ENCODE measurements at regions not wholly inside any gene's neighbourhood (a gene's known extent, or its start where the extent isn't known, plus 50 kb on each side); places are given as distances from the start of the nearest gene placed in this dataset.

DNA sequence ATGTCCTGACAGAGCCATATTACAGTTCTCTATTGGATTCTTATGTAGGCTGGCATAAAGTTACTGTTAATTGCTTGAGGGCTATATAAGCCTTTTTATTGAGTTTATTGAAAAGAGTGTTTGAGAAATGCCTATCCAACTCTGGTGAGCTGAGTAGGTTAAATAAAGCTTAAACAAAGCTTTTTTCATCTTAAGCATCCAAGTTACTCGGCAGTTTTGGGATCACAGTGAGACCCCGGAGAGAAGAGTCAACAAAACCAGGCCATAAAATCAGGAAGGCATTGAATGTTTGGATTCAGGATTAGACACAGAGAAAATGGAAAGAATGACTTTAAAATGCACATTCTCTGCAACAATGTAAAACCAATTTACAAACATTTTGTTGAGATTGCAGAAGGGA is 588.5 kb downstream of the DACH1 start:
- Histone ChIP-seq H3K4me3 (no peak overlapping the region), H3K27me3 (no peaks in the 10 kb centered on the region), H3K9me3 (replicated peaks in 1 of 3) (no peaks in the 10 kb centered on the region), H3K4me1 (replicated peaks in 1 of 2) (no peaks in the 10 kb centered on the region), H3K27ac (no peak overlapping the region), H3K36me3 (replicated peaks in 1 of 2) (no peaks in the 10 kb centered on the region)
- no peak for DNase-seq
- intact Hi-C loops (cut with DNase I), result no loop called here
- TF ChIP-seq, protein P1, sequence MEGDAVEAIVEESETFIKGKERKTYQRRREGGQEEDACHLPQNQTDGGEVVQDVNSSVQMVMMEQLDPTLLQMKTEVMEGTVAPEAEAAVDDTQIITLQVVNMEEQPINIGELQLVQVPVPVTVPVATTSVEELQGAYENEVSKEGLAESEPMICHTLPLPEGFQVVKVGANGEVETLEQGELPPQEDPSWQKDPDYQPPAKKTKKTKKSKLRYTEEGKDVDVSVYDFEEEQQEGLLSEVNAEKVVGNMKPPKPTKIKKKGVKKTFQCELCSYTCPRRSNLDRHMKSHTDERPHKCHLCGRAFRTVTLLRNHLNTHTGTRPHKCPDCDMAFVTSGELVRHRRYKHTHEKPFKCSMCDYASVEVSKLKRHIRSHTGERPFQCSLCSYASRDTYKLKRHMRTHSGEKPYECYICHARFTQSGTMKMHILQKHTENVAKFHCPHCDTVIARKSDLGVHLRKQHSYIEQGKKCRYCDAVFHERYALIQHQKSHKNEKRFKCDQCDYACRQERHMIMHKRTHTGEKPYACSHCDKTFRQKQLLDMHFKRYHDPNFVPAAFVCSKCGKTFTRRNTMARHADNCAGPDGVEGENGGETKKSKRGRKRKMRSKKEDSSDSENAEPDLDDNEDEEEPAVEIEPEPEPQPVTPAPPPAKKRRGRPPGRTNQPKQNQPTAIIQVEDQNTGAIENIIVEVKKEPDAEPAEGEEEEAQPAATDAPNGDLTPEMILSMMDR (IDR thresholded peaks at IDR 0.05), result no peak
- TF ChIP-seq POLR2A (IDR thresholded peaks at IDR 0.05), result no peak
- 73 to 88% (median 76%) methylated on average over 2 of the region's 2 CpGs for WGBS, 4 donors

DNA sequence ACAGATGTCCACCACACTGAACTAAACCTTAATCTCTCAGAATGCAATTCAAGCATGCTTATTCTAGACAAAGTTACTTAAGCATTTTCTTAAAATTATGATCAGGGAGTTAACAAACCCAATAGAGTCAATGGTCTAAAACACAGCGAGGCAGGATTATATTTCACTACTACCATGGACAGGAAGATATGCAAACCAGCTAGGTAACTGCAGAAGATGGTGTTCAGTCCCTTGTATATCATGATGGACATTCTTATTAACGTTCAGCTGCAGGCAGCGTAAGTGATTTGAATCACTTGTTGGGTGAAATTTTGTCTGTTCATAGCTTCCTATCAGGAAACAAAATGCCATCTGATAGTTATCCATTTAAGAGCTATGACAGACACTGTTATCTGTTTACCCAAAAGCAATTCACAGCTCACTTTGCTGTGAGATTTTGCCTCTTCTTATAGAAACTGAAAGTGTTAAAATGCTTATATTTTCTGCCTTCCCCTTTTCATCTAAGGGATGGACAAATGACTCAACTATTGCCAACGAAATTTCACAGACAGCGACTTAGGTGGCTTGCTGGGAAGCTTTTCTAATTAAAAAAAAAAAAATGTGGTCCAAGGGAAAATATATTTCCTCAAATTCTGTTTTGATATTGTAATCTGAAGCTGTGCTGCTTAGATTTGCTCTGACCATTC is 591.9 kb downstream of the DACH1 start:
- H3K9me3 ChIP-seq (replicated peaks in 1 of 3), result peaks cover 0 to 4% (median 0%) of the 10 kb centered on the region in 3 donors
- no peak overlapping the region for H3K27ac ChIP-seq
- WGBS, 4 donors, result 74 to 80% (median 76%) methylated on average over 5 of the region's 5 CpGs
- TF ChIP-seq POLR2A (IDR thresholded peaks at IDR 0.05), result no peak
- TF ChIP-seq, protein P1 (IDR thresholded peaks at IDR 0.05), result no peak
- no peak for DNase-seq
- intact Hi-C loops (cut with DNase I), result no loop called here
- no peak overlapping the region for H3K4me3 ChIP-seq
- H3K4me1 ChIP-seq (replicated peaks in 1 of 2), result no peaks in the 10 kb centered on the region
- no peaks in the 10 kb centered on the region for H3K27me3 ChIP-seq
- no peaks in the 10 kb centered on the region for H3K36me3 ChIP-seq (replicated peaks in 1 of 2)

DNA sequence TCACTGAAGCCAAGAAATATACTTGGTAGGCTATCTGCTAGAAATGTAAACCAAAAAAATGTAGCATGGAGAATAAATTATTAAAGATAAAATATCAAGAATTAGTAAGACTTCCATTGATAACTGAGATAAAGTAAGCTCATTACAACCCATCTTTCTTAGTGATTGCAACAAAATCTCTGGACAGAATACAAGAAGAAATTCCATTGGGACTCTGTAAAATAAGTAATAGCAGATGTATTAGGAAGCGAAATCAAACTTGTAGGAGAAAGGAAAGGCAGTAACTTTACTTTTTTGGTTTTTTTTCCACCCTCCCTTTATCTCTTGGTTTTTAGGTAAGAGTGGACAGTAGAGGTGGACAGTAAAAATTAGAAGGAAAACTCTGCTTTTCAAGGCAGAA is 605.7 kb downstream of the DACH1 start:
- H3K4me3 ChIP-seq, result no peak overlapping the region
- 69 to 81% (median 74%) methylated on average over 1 of the region's 1 CpG for WGBS, 4 donors

DNA sequence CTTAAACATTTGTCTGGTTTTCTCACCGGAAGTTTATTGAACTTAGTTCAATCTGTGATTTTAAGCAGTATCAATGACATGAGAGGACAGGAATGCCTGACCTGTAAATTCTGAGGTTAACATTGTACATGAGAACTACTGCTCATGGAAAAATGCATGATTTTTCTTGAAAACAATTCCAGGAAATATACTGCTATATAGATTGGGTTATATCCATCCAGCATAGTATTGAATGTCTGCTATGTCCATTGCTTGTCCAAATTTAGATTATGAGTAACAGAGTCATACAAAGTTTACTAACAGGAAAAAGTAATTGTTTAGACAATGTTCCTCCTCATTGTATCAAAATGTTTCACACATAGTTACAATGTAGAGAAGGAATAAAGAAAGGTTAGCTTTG is 606.8 kb downstream of the DACH1 start:
- H3K27ac ChIP-seq, result no peak overlapping the region

More for the DNA sequence above, 605.7 kb downstream of the DACH1 start:
- Histone ChIP-seq H3K36me3 (replicated peaks in 1 of 2) (no peaks in the 10 kb centered on the region), H3K27ac (no peak overlapping the region), H3K27me3 (no peaks in the 10 kb centered on the region), H3K9me3 (replicated peaks in 1 of 3) (no peaks in the 10 kb centered on the region), H3K4me1 (replicated peaks in 1 of 2) (no peaks in the 10 kb centered on the region)
- intact Hi-C loops (cut with DNase I), result no loop called here
- no peak for DNase-seq
- TF ChIP-seq POLR2A (IDR thresholded peaks at IDR 0.05), result no peak

More for the DNA sequence above, 606.8 kb downstream of the DACH1 start:
- Histone ChIP-seq H3K36me3 (replicated peaks in 1 of 2) (no peaks in the 10 kb centered on the region), H3K4me3 (no peak overlapping the region), H3K4me1 (replicated peaks in 1 of 2) (no peaks in the 10 kb centered on the region), H3K27me3 (no peaks in the 10 kb centered on the region), H3K9me3 (replicated peaks in 1 of 3) (no peaks in the 10 kb centered on the region)
- intact Hi-C loops (cut with DNase I), result no loop called here
- WGBS, 4 donors, result 72 to 81% (median 76%) methylated on average over 1 of the region's 1 CpG
- DNase-seq, result no peak
- no peak for TF ChIP-seq POLR2A (IDR thresholded peaks at IDR 0.05)
- TF ChIP-seq, protein P1 (IDR thresholded peaks at IDR 0.05), result no peak
